Small intestine (tissue), 7 donors: ENCODE measurements at regions not wholly inside any gene's neighbourhood (a gene's known extent, or its start where the extent isn't known, plus 50 kb on each side); places are given as distances from the start of the nearest gene placed in this dataset.

Source experiments
- DNase-seq, 2 donors: peaks; one replicate each; pipeline versions ENCODE4 v3.0.0 to v3.0.0-alpha.2; 2013
- FAIRE-seq: peaks from 2 replicates; lab custom pipeline; 2012; peaks lifted over from hg19 to GRCh38; lab: Jason Lieb, UNC
- H3K27ac ChIP-seq, 3 donors: one replicate each; pipeline ENCODE4 v1.5.1; 2013; ENCODE audit warnings: low read length in 2 of 3, mild to moderate bottlenecking in 2 of 3, control low read depth in 1 of 3, inconsistent platforms in 1 of 3, low read depth in 1 of 3, moderate library complexity in 1 of 3
- H3K27me3 ChIP-seq, 3 donors: one replicate each; pipeline ENCODE4 v1.6.1; 2013; ENCODE audit warnings: low read length in 3 of 3, inconsistent platforms in 1 of 3; ENCODE audit not compliant: control insufficient read depth in 3 of 3, insufficient read depth in 3 of 3
- H3K36me3 ChIP-seq, 3 donors: one replicate each; pipeline ENCODE4 v1.6.1; 2013; ENCODE audit warnings: low read length in 3 of 3, inconsistent platforms in 1 of 3, low read depth in 1 of 3, mild to moderate bottlenecking in 1 of 3, moderate library complexity in 1 of 3; ENCODE audit not compliant: control insufficient read depth in 3 of 3, insufficient read depth in 2 of 3
- H3K4me1 ChIP-seq, 3 donors: one replicate each; pipeline ENCODE4 v1.6.1; 2013; ENCODE audit warnings: low read length in 2 of 3, inconsistent platforms in 1 of 3, low read depth in 1 of 3, mild to moderate bottlenecking in 1 of 3, moderate library complexity in 1 of 3; ENCODE audit not compliant: control insufficient read depth in 3 of 3, insufficient read depth in 2 of 3
- H3K4me3 ChIP-seq, 3 donors: one replicate each; pipeline ENCODE4 v1.5.1; 2013; ENCODE audit warnings: low read length in 3 of 3, control low read depth in 1 of 3, inconsistent platforms in 1 of 3, low read depth in 1 of 3, mild to moderate bottlenecking in 1 of 3, moderate library complexity in 1 of 3
- H3K9me3 ChIP-seq, 2 donors: one replicate each; pipeline ENCODE4 v1.6.1; 2013; ENCODE audit warnings: low read depth in 1 of 2, low read length in 1 of 2; ENCODE audit not compliant: control insufficient read depth in 2 of 2, insufficient read depth in 1 of 2
- WGBS, 3 donors: extraction: QIAGEN DNeasy Blood & Tissue Kit; methylation state at CpG; one replicate each; pipeline ENCODE4 v1.1.7; 2013; 5-methylcytosine and 5-hydroxymethylcytosine counted together
- donor health status: healthy with polysubstance abuse.
- donor health status: control.
- donor health status: control.
- donor health status: Bipolar disorder and iron deficiency.
- donor health status: healthy.

- Histone ChIP-seq H3K27me3 (no peaks in the 10 kb centered on the region), H3K36me3 (no peaks in the 10 kb centered on the region), H3K9me3 (peaks cover 0 to 17% of the 10 kb centered on the region in 2 donors), H3K27ac (no peak overlapping the region), H3K4me1 (no peaks in the 10 kb centered on the region), H3K4me3 (no peak overlapping the region)
- no peak for DNase-seq
- FAIRE-seq = no peak
- 95 to 100% (median 95%) methylated on average over 1 of the region's 1 CpG for WGBS, 3 donors
Measured at GRCh38 chr7:16106300-16106699, 315.0 kb downstream of the CRPPA start.

- WGBS, 3 donors = 84 to 98% (median 94%) methylated on average over 2 of the region's 2 CpGs
- Histone ChIP-seq H3K4me1 (no peaks in the 10 kb centered on the region), H3K27ac (no peak overlapping the region), H3K9me3 (no peaks in the 10 kb centered on the region), H3K4me3 (no peak overlapping the region), H3K27me3 (no peaks in the 10 kb centered on the region), H3K36me3 (no peaks in the 10 kb centered on the region)
- FAIRE-seq (no peak), DNase-seq (no peak)
Measured at GRCh38 chr7:16099302-16099849, 322.0 kb downstream of the CRPPA start.

- FAIRE-seq = no peak
- Histone ChIP-seq H3K27ac (no peak overlapping the region), H3K4me1 (no peaks in the 10 kb centered on the region), H3K36me3 (no peaks in the 10 kb centered on the region), H3K4me3 (no peak overlapping the region), H3K9me3 (no peaks in the 10 kb centered on the region), H3K27me3 (no peaks in the 10 kb centered on the region)
- 50 to 66% (median 59%) methylated on average over 5 of the region's 5 CpGs for WGBS, 3 donors
- no peak for DNase-seq
Measured at GRCh38 chr7:16098585-16099179, 322.7 kb downstream of the CRPPA start.

- no peaks in the 10 kb centered on the region for H3K4me1 ChIP-seq
- DNase-seq (no peak), FAIRE-seq (no peak)
- H3K4me3 ChIP-seq = no peak overlapping the region
- no peaks in the 10 kb centered on the region for H3K27me3 ChIP-seq
- no peak overlapping the region for H3K27ac ChIP-seq
- no peaks in the 10 kb centered on the region for H3K9me3 ChIP-seq
- H3K36me3 ChIP-seq = no peaks in the 10 kb centered on the region
Measured at GRCh38 chr7:16098058-16098457, 323.3 kb downstream of the CRPPA start.

GRCh38 chr7:16095171-16095950 is 326.0 kb downstream of the CRPPA start:
- no peaks in the 10 kb centered on the region for H3K4me1 ChIP-seq
- H3K4me3 ChIP-seq = no peak overlapping the region
- H3K9me3 ChIP-seq = no peaks in the 10 kb centered on the region
- H3K36me3 ChIP-seq = no peaks in the 10 kb centered on the region
- DNase-seq = no peak
- H3K27ac ChIP-seq = no peak overlapping the region
- FAIRE-seq = no peak
- no peaks in the 10 kb centered on the region for H3K27me3 ChIP-seq
- WGBS, 3 donors = 54 to 78% (median 55%) methylated on average over 3 of the region's 3 CpGs

- FAIRE-seq (no peak), DNase-seq (no peak)
- Histone ChIP-seq H3K27ac (no peak overlapping the region), H3K4me1 (no peaks in the 10 kb centered on the region), H3K4me3 (no peak overlapping the region), H3K9me3 (no peaks in the 10 kb centered on the region), H3K27me3 (no peaks in the 10 kb centered on the region), H3K36me3 (no peaks in the 10 kb centered on the region)
- WGBS, 3 donors = 72 to 97% (median 81%) methylated on average over 2 of the region's 2 CpGs
Measured at GRCh38 chr7:16094651-16095050, 326.7 kb downstream of the CRPPA start.

GRCh38 chr7:16092711-16093110 is 328.6 kb downstream of the CRPPA start:
- Histone ChIP-seq H3K9me3 (no peaks in the 10 kb centered on the region), H3K36me3 (no peaks in the 10 kb centered on the region), H3K27ac (no peak overlapping the region), H3K4me1 (no peaks in the 10 kb centered on the region), H3K4me3 (no peak overlapping the region), H3K27me3 (no peaks in the 10 kb centered on the region)
- FAIRE-seq = no peak
- no peak for DNase-seq
- WGBS, 3 donors = 68 to 78% (median 69%) methylated on average over 2 of the region's 2 CpGs

- Histone ChIP-seq H3K27me3 (no peaks in the 10 kb centered on the region), H3K4me1 (no peaks in the 10 kb centered on the region), H3K4me3 (no peak overlapping the region), H3K9me3 (no peaks in the 10 kb centered on the region), H3K27ac (no peak overlapping the region), H3K36me3 (no peaks in the 10 kb centered on the region)
- DNase-seq (no peak), FAIRE-seq (no peak)
- 49 to 78% (median 76%) methylated on average over 5 of the region's 5 CpGs for WGBS, 3 donors
Measured at GRCh38 chr7:16091701-16092310, 329.5 kb downstream of the CRPPA start.
